GM12878 (cell line): ENCODE measurements at regions not wholly inside any gene's neighbourhood (a gene's known extent, or its start where the extent isn't known, plus 50 kb on each side); places are given as distances from the start of the nearest gene placed in this dataset.

Experiments
- ATAC-seq: fragments of 200-7000 bp; cut with Tn5 transposase; 3 replicates; pipeline ENCODE4 v1.9.1; 2020; ENCODE audit warnings: mild to moderate bottlenecking, moderate library complexity
- BruUV-seq: library from RNA; stranded (reverse); fragments of 400-500 nt; replicated peaks from 2 replicates; lab custom pipeline; 2021; lab: Mats Ljungman, UMichigan
- CTCF ChIA-PET: fragments of 300-600 bp; sonication (Branson Sonifier 250); formaldehyde crosslinking; extraction: SDS; loops from one replicate; lab custom pipeline; 2021; ENCODE audit warnings: inconsistent platforms; lab: Yijun Ruan, JAX
- POLR2A ChIA-PET: fragments of 350-600 bp; formaldehyde crosslinking; extraction: SDS; loops from one replicate; lab custom pipeline; 2021; ENCODE audit warnings: inconsistent platforms; lab: Charles Lee
- RAD21 ChIA-PET: fragments of 300-600 bp; sonication (Branson Sonifier 250); formaldehyde crosslinking; loops from one replicate; lab custom pipeline; 2023; ENCODE audit warnings: antibody characterized with exemption; ENCODE audit not compliant: unreplicated experiment; lab: Charles Lee
- SMC1A ChIA-PET: fragments of 300-600 bp; sonication (Branson Sonifier 250); formaldehyde crosslinking; loops from one replicate; lab custom pipeline; 2023; ENCODE audit not compliant: unreplicated experiment, uncharacterized antibody; lab: Charles Lee
- DNase-seq: peaks from one replicate; pipeline ENCODE4 v3.0.0-alpha.2; 2011; ENCODE audit warnings: low read depth, low spot score
- FAIRE-seq: peaks from 3 replicates; lab custom pipeline; 2011; peaks lifted over from hg19 to GRCh38; lab: Jason Lieb, UNC
- H2AFZ ChIP-seq: 2 replicates; pipeline ENCODE4 v1.6.0; 2011; ENCODE audit warnings: low read depth, low read length, control low read depth; ENCODE audit not compliant: control insufficient read depth
- H3K27ac ChIP-seq: 2 replicates; pipeline ENCODE4 v1.5.1; 2011; ENCODE audit warnings: control low read depth; ENCODE audit not compliant: control insufficient read depth, insufficient read depth
- H3K27me3 ChIP-seq, 2 experiments: replicated peaks in 1 of 2; 2 replicates each; pipeline versions ENCODE4 v1.6.0 to v1.6.1; 2011; ENCODE audit warnings: low read length in 1 of 2; ENCODE audit not compliant: control insufficient read depth in 2 of 2, insufficient read depth in 2 of 2
- H3K36me3 ChIP-seq, 2 experiments: 2 replicates each; pipeline ENCODE4 v1.5.1; 2011; ENCODE audit warnings: low read length in 1 of 2; ENCODE audit not compliant: control insufficient read depth in 2 of 2, insufficient read depth in 2 of 2
- H3K4me1 ChIP-seq: 2 replicates; pipeline ENCODE4 v1.6.1; 2011; ENCODE audit warnings: mild to moderate bottlenecking, low read length, moderate library complexity, mixed read lengths; ENCODE audit not compliant: control insufficient read depth, insufficient read depth
- H3K4me2 ChIP-seq: 2 replicates; pipeline ENCODE4 v1.6.0; 2011; ENCODE audit warnings: control low read depth; ENCODE audit not compliant: control insufficient read depth, insufficient read depth
- H3K4me3 ChIP-seq: fragments of 200-600 bp; sonication (generic); 2 replicates; pipeline ENCODE4 v1.5.1; 2016
- H3K79me2 ChIP-seq: 2 replicates; pipeline ENCODE4 v1.6.0; 2011; ENCODE audit warnings: low read length; ENCODE audit not compliant: control insufficient read depth, insufficient read depth
- H3K9ac ChIP-seq: 2 replicates; pipeline ENCODE4 v1.8.0; 2011; ENCODE audit warnings: low read length, control low read depth, mixed read lengths; ENCODE audit not compliant: control insufficient read depth, insufficient read depth
- H3K9me3 ChIP-seq: replicated peaks from 3 replicates; pipeline ENCODE4 v1.5.1; 2011; ENCODE audit warnings: mild to moderate bottlenecking, low read length; ENCODE audit not compliant: control insufficient read depth, insufficient read depth
- H4K20me1 ChIP-seq: 2 replicates; pipeline ENCODE4 v1.6.0; 2011; ENCODE audit not compliant: control insufficient read depth, insufficient read depth
- BHLHE40 ChIP-seq, 2 experiments: fragments of 450-650 bp in 1 of 2; IDR thresholded peaks; 2 replicates each; pipeline ENCODE4 v1.6.1; 2011 to 2017; ENCODE audit warnings: low read depth in 2 of 2, borderline replicate concordance in 1 of 2, improper control_type of control experiment in 1 of 2, low read length in 1 of 2, mild to moderate bottlenecking in 1 of 2
- BRCA1 ChIP-seq: IDR thresholded peaks from 2 replicates; pipeline ENCODE4 v1.6.1; 2011; ENCODE audit warnings: low read depth, low read length, improper control_type of control experiment
- CBFB ChIP-seq: IDR thresholded peaks from 2 replicates; pipeline ENCODE4 v1.6.1; 2016; ENCODE audit warnings: antibody characterized with exemption, low read depth
- CBX3 ChIP-seq: fragments of 200-600 bp; sonication (generic); IDR thresholded peaks from 2 replicates; pipeline ENCODE4 v1.6.1; 2016; ENCODE audit warnings: low read depth, borderline replicate concordance
- CTCF ChIP-seq, 3 experiments: IDR thresholded peaks in 2 of 3; conservative IDR thresholded peaks in 1 of 3; 2 replicates each; pipeline ENCODE4 v1.5.1; 2011; ENCODE audit warnings: low read depth in 3 of 3, low read length in 3 of 3, mild to moderate bottlenecking in 3 of 3, control low read depth in 2 of 3, moderate library complexity in 2 of 3, inconsistent platforms in 1 of 3, mixed read lengths in 1 of 3; ENCODE audit not compliant: control insufficient read depth in 2 of 3, insufficient read depth in 1 of 3; ENCODE audit errors: extremely low read depth in 1 of 3
- NFIC ChIP-seq: IDR thresholded peaks from 2 replicates; pipeline ENCODE4 v1.6.1; 2012; ENCODE audit warnings: low read depth, mild to moderate bottlenecking, inconsistent platforms, low read length, moderate library complexity
- NRF1 ChIP-seq: conservative IDR thresholded peaks from 2 replicates; pipeline ENCODE4 v1.6.1; 2011; ENCODE audit warnings: mild to moderate bottlenecking, low read depth, low read length, improper control_type of control experiment
- RB1 ChIP-seq: fragments of 450-650 bp; formaldehyde crosslinking; IDR thresholded peaks from 2 replicates; pipeline ENCODE4 v1.6.1; 2017; ENCODE audit warnings: mild to moderate bottlenecking, borderline replicate concordance
- TBL1XR1 ChIP-seq: IDR thresholded peaks from 2 replicates; pipeline ENCODE4 v1.6.1; 2012; ENCODE audit warnings: low read depth, low read length, improper control_type of control experiment
- ZBTB33 ChIP-seq: fragments of 450-650 bp; IDR thresholded peaks from 2 replicates; pipeline ENCODE4 v1.6.1; 2017; ENCODE audit warnings: mild to moderate bottlenecking
- ZNF687 ChIP-seq: fragments of 450-650 bp; IDR thresholded peaks from 2 replicates; pipeline ENCODE4 v1.6.1; 2017; ENCODE audit warnings: mild to moderate bottlenecking, moderate library complexity
- ZSCAN29 ChIP-seq: fragments of 450-650 bp; IDR thresholded peaks from 2 replicates; pipeline ENCODE4 v1.6.1; 2017; ENCODE audit warnings: mild to moderate bottlenecking, moderate library complexity
- WGBS: methylation state at CpG from one replicate; pipeline ENCODE4 v1.1.6; 2016; ENCODE audit warnings: low lambda C conversion rate; ENCODE audit not compliant: insufficient replicate concordance, insufficient coverage; ENCODE audit errors: missing lambda C conversion rate; 5-methylcytosine and 5-hydroxymethylcytosine counted together
- in situ Hi-C: fragments of 300-500 bp; cut with MboI; formaldehyde crosslinking; loops from 9 replicates; pipeline ENCODE4 v1.14.3; 2018; ENCODE audit warnings: mixed read lengths
- intact Hi-C: fragments of 100-400 bp; cut with micrococcal nuclease; formaldehyde crosslinking; loops from one replicate; pipeline ENCODE4 v1.14.2; 2022; ENCODE audit not compliant: unreplicated experiment
- TF ChIP-seq, protein P1 (sequence below): fragments of 150-350 bp; IDR thresholded peaks from 2 replicates; pipeline ENCODE4 v1.6.1; 2014; ENCODE audit warnings: mild to moderate bottlenecking, low read depth, low read length

GRCh38 chr3:124360155-124360554, 368.2 kb upstream of the ROPN1 start:
- intact Hi-C loops (no loop called here), in situ Hi-C loops (no loop called here)
- ATAC-seq (no peak), DNase-seq (no peak), FAIRE-seq (no peak)
- Histone ChIP-seq H3K4me3 (no peak overlapping the region), H3K79me2 (no peaks in the 10 kb centered on the region), H3K4me2 (no peak overlapping the region), H3K4me1 (no peaks in the 10 kb centered on the region), H2AFZ (no peak overlapping the region), H3K9me3 (no peaks in the 10 kb centered on the region), H3K27ac (no peak overlapping the region), H3K27me3 (peaks cover 0 to 2% of the 10 kb centered on the region in 2 experiments; a peak in 2 of 4 replicates), H3K9ac (no peak overlapping the region), H4K20me1 (no peaks in the 10 kb centered on the region), H3K36me3 (no peaks in the 10 kb centered on the region)
- 94% methylated on average over 3 of the region's 3 CpGs for WGBS
- POLR2A ChIA-PET = no interaction called here
- no TSS peak for BruUV-seq
- SMC1A ChIA-PET = no interaction called here
- RAD21 ChIA-PET = no interaction called here
- CTCF ChIA-PET = interaction anchor here (1.2 kb wide), 1 partner anchor 9 kb away, joined by 4 read pairs; no protein-coding TSS in a partner anchor
- TF ChIP-seq, protein P1, sequence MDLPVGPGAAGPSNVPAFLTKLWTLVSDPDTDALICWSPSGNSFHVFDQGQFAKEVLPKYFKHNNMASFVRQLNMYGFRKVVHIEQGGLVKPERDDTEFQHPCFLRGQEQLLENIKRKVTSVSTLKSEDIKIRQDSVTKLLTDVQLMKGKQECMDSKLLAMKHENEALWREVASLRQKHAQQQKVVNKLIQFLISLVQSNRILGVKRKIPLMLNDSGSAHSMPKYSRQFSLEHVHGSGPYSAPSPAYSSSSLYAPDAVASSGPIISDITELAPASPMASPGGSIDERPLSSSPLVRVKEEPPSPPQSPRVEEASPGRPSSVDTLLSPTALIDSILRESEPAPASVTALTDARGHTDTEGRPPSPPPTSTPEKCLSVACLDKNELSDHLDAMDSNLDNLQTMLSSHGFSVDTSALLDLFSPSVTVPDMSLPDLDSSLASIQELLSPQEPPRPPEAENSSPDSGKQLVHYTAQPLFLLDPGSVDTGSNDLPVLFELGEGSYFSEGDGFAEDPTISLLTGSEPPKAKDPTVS = no peak
- TF ChIP-seq ZBTB33 (no peak), CTCF (IDR thresholded peaks at IDR 0.05 in 2 of 3, conservative IDR thresholded peaks at IDR 0.05 in 1 of 3; ENCODE audit: control insufficient read depth in 2 of 3, extremely low read depth in 1 of 3, insufficient read depth in 1 of 3, low read depth in 3 of 3, low read length in 3 of 3) (no peak), RB1 (no peak), ZSCAN29 (no peak), BRCA1 (no peak), NFIC (no peak), NRF1 (no peak), ZNF687 (no peak), CBX3 (no peak), CBFB (no peak), TBL1XR1 (no peak), BHLHE40 (IDR thresholded peaks at IDR 0.05; ENCODE audit: borderline replicate concordance in 1 of 2, low read depth in 2 of 2, low read length in 1 of 2) (no peak)
